HepG2 (cell line): ENCODE measurements at regions not wholly inside any gene's neighbourhood (a gene's known extent, or its start where the extent isn't known, plus 50 kb on each side); places are given as distances from the start of the nearest gene placed in this dataset.

ENCODE experiments used
- CREB3 ChIP-seq: sonication (generic); formaldehyde crosslinking; IDR thresholded peaks from 2 replicates; pipeline ENCODE4 v1.5.0; 2020; ENCODE audit warnings: missing genetic modification reagents
- HDAC1 ChIP-seq: sonication (generic); formaldehyde crosslinking; IDR thresholded peaks from 2 replicates; pipeline ENCODE4 v1.5.1; 2020; ENCODE audit warnings: mild to moderate bottlenecking, missing genetic modification reagents
- KAT7 ChIP-seq: IDR thresholded peaks from 2 replicates; pipeline ENCODE4 v1.6.1; 2018; ENCODE audit warnings: borderline replicate concordance, missing compliant biosample characterization
- NFE2L1 ChIP-seq: sonication (generic); formaldehyde crosslinking; IDR thresholded peaks from 2 replicates; pipeline ENCODE4 v1.4.0; 2020; ENCODE audit warnings: missing genetic modification reagents, mild to moderate bottlenecking, borderline replicate concordance
- PLSCR1 ChIP-seq: sonication (generic); formaldehyde crosslinking; IDR thresholded peaks from 2 replicates; pipeline ENCODE4 v1.5.0; 2020; ENCODE audit warnings: missing genetic modification reagents, mild to moderate bottlenecking, borderline replicate concordance
- SALL2 ChIP-seq: sonication (generic); formaldehyde crosslinking; IDR thresholded peaks from 2 replicates; pipeline ENCODE4 v1.8.1; 2023; ENCODE audit warnings: mild to moderate bottlenecking, missing genetic modification reagents, inconsistent platforms
- ZBTB44 ChIP-seq: sonication (generic); formaldehyde crosslinking; IDR thresholded peaks from 2 replicates; pipeline ENCODE4 v1.4.0; 2020; ENCODE audit warnings: missing genetic modification reagents
- ZNF121 ChIP-seq: sonication (generic); formaldehyde crosslinking; IDR thresholded peaks from 2 replicates; pipeline ENCODE4 v1.5.0; 2020; ENCODE audit warnings: mild to moderate bottlenecking, missing genetic modification reagents
- ZNF670 ChIP-seq: sonication (generic); formaldehyde crosslinking; IDR thresholded peaks from 2 replicates; pipeline ENCODE4 v1.8.0; 2022; ENCODE audit warnings: mild to moderate bottlenecking, missing genetic modification reagents, borderline replicate concordance
- ZNF747 ChIP-seq: sonication (generic); formaldehyde crosslinking; IDR thresholded peaks from 2 replicates; pipeline ENCODE4 v1.8.1; 2023; ENCODE audit warnings: missing genetic modification reagents, mild to moderate bottlenecking, borderline replicate concordance

GRCh38 chr7:136386876-136387275 is 409.7 kb upstream of the MTPN start:
- TF ChIP-seq ZBTB44 (CRISPR knock-in tag) (no peak), SALL2 (CRISPR knock-in tag) (no peak), HDAC1 (CRISPR knock-in tag) (no peak), PLSCR1 (CRISPR knock-in tag) (no peak), ZNF747 (CRISPR knock-in tag) (no peak), KAT7 (CRISPR knock-in tag) (no peak), ZNF121 (CRISPR knock-in tag) (no peak), ZNF670 (CRISPR knock-in tag) (no peak), NFE2L1 (CRISPR knock-in tag) (no peak), CREB3 (CRISPR knock-in tag) (no peak)
